K562 (cell line): ENCODE measurements at regions not wholly inside any gene's neighbourhood (a gene's known extent, or its start where the extent isn't known, plus 50 kb on each side); places are given as distances from the start of the nearest gene placed in this dataset.

ENCODE experiments used
- ATAC-seq: fragments of 200-7000 bp; cut with Tn5 transposase; 3 replicates; pipeline ENCODE4 v1.9.1; 2020; ENCODE audit warnings: moderate library complexity
- BruUV-seq: library from RNA; stranded (reverse); fragments of 400-500 nt; replicated peaks from 2 replicates; lab custom pipeline; 2021; lab: Mats Ljungman, UMichigan
- CTCF ChIA-PET: fragments of 300-600 bp; formaldehyde crosslinking; extraction: SDS; loops from one replicate; lab custom pipeline; 2021; ENCODE audit warnings: low intra/inter-chr PET ratio; lab: Yijun Ruan, JAX
- POLR2A ChIA-PET: fragments of 300-600, 350-650 bp; sonication (Branson Sonifier 250); formaldehyde crosslinking; extraction: SDS; loops from one replicate; lab custom pipeline; 2021; ENCODE audit warnings: antibody characterized with exemption, inconsistent platforms; lab: Yijun Ruan, JAX
- DNase-seq, 4 experiments: peaks; one replicate each; pipeline versions ENCODE4 v3.0.0 to v3.0.0-alpha.2; 2011 to 2018; ENCODE audit warnings: low spot score in 3 of 4, mixed read lengths in 3 of 4; ENCODE audit errors: extremely low read depth in 1 of 4
- FAIRE-seq: peaks from 2 replicates; lab custom pipeline; 2011; peaks lifted over from hg19 to GRCh38; lab: Jason Lieb, UNC
- H2AFZ ChIP-seq: 2 replicates; pipeline ENCODE4 v1.6.0; 2011; ENCODE audit warnings: low read depth, low read length, control low read depth, inconsistent platforms
- H3K27ac ChIP-seq: fragments of 200-600 bp; 3 replicates; pipeline ENCODE4 v1.8.0; 2011; ENCODE audit warnings: low read depth, mild to moderate bottlenecking, control low read depth, inconsistent platforms, low read length, moderate library complexity, mixed read lengths; ENCODE audit errors: extremely low read depth
- H3K27me3 ChIP-seq, 2 experiments: fragments of 300-600 bp in 1 of 2; 2 replicates in 1 of 2; 3 replicates in 1 of 2; pipeline versions ENCODE4 v1.6.0 to v1.8.0; 2011; ENCODE audit warnings: inconsistent platforms in 2 of 2, low read length in 2 of 2, mild to moderate bottlenecking in 1 of 2, mixed read lengths in 1 of 2, moderate library complexity in 1 of 2; ENCODE audit not compliant: control insufficient read depth in 2 of 2, insufficient read depth in 2 of 2
- H3K36me3 ChIP-seq: fragments of 300-600 bp; 3 replicates; pipeline ENCODE4 v1.8.0; 2011; ENCODE audit warnings: mild to moderate bottlenecking, low read length, inconsistent platforms; ENCODE audit not compliant: control insufficient read depth, insufficient read depth
- H3K4me1 ChIP-seq, 2 experiments: fragments of 200-600 bp in 1 of 2; replicated peaks in 1 of 2; 2 replicates in 1 of 2; 3 replicates in 1 of 2; pipeline versions ENCODE4 v1.5.1 to v1.8.0; 2011; ENCODE audit warnings: inconsistent platforms in 2 of 2, low read length in 2 of 2, mild to moderate bottlenecking in 1 of 2, mixed read lengths in 1 of 2, moderate library complexity in 1 of 2; ENCODE audit not compliant: control insufficient read depth in 2 of 2, insufficient read depth in 2 of 2
- H3K4me2 ChIP-seq: 2 replicates; pipeline ENCODE4 v1.6.1; 2011; ENCODE audit warnings: low read length, control low read depth, inconsistent platforms, mixed read lengths; ENCODE audit not compliant: insufficient read depth
- H3K4me3 ChIP-seq: fragments of 200-600 bp; sonication (generic), shearing (Covaris generic); 2 replicates; pipeline ENCODE4 v1.5.1; 2016; ENCODE audit warnings: control low read depth, inconsistent platforms
- H3K79me2 ChIP-seq: fragments of 200-600 bp; 3 replicates; pipeline ENCODE4 v1.8.0; 2011; ENCODE audit warnings: low read length, inconsistent platforms; ENCODE audit not compliant: control insufficient read depth, insufficient read depth
- H3K9ac ChIP-seq, 2 experiments: 2 replicates each; pipeline versions ENCODE4 v1.6.0 to v1.6.1; 2011; ENCODE audit warnings: low read depth in 2 of 2, low read length in 2 of 2, control low read depth in 1 of 2, inconsistent platforms in 1 of 2, mild to moderate bottlenecking in 1 of 2, mixed read lengths in 1 of 2; ENCODE audit not compliant: insufficient read depth in 1 of 2
- H3K9me1 ChIP-seq: one replicate; pipeline ENCODE4 v1.6.0; 2011; ENCODE audit warnings: inconsistent platforms, mild to moderate bottlenecking, low read length, moderate library complexity; ENCODE audit not compliant: control insufficient read depth, insufficient read depth
- H3K9me3 ChIP-seq: replicated peaks from 2 replicates; pipeline ENCODE4 v1.5.1; 2011; ENCODE audit warnings: low read depth, low read length, inconsistent platforms; ENCODE audit not compliant: control insufficient read depth, insufficient read depth
- H4K20me1 ChIP-seq: replicated peaks from 2 replicates; pipeline ENCODE4 v1.6.1; 2011; ENCODE audit warnings: low read length, inconsistent platforms, mixed read lengths; ENCODE audit not compliant: control insufficient read depth, insufficient read depth
- MCM5 ChIP-seq: fragments of 450-650 bp; IDR thresholded peaks from 2 replicates; pipeline ENCODE4 v1.6.1; 2016; ENCODE audit warnings: low read depth
- RAD21 ChIP-seq, 2 experiments: fragments of 250-450 bp in 1 of 2; fragments of 450-650 bp in 1 of 2; sonication (Bioruptor Pico) in 1 of 2; formaldehyde crosslinking in 1 of 2; IDR thresholded peaks in 1 of 2; conservative IDR thresholded peaks in 1 of 2; 2 replicates each; pipeline versions ENCODE4 v1.4.0 to v1.8.0; 2020 to 2022; ENCODE audit warnings: mild to moderate bottlenecking in 2 of 2, moderate library complexity in 1 of 2
- SMAD3 ChIP-seq: fragments of 450-650 bp; formaldehyde crosslinking; conservative IDR thresholded peaks from 2 replicates; pipeline ENCODE4 v1.4.0; 2020; ENCODE audit warnings: mild to moderate bottlenecking
- ZBTB8A ChIP-seq: fragments of 450-650 bp; IDR thresholded peaks from 2 replicates; pipeline ENCODE4 v1.6.1; 2018; ENCODE audit warnings: mild to moderate bottlenecking, moderate library complexity; ENCODE audit not compliant: partially characterized antibody
- ZEB2 ChIP-seq: fragments of 450-650 bp; IDR thresholded peaks from 2 replicates; pipeline ENCODE4 v1.6.1; 2016
- ZFPM2 ChIP-seq: fragments of 250-450 bp; sonication (Bioruptor Pico); IDR thresholded peaks from 2 replicates; pipeline ENCODE4 v1.5.1; 2022; ENCODE audit warnings: mild to moderate bottlenecking
- WGBS: fragments of 100-300 bp; shearing (Covaris generic); methylation state at CpG from one replicate; pipeline ENCODE4 v1.1.6; 2016; ENCODE audit warnings: low coverage, mixed read lengths; ENCODE audit not compliant: insufficient coverage; ENCODE audit errors: missing lambda C conversion rate; 5-methylcytosine and 5-hydroxymethylcytosine counted together
- in situ Hi-C: fragments of 300-500 bp; cut with MboI; formaldehyde crosslinking; loops from 4 replicates; pipeline ENCODE4 v1.15.0; 2018; ENCODE audit warnings: inconsistent platforms, mixed read lengths
- intact Hi-C: fragments of 100-400 bp; cut with micrococcal nuclease; formaldehyde crosslinking; loops from 2 replicates; pipeline ENCODE4 v1.14.2; 2022

- no peak overlapping the region for H3K9ac ChIP-seq
- no peak overlapping the region for H2AFZ ChIP-seq
- ChIA-PET POLR2A (interaction anchor here (0.6 to 1.4 kb wide), 4 partner anchors 8 to 226 kb away, joined by 3 to 4 read pairs (median 4); no protein-coding TSS in a partner anchor), CTCF (no interaction called here)
- DNase-seq (no peak), ATAC-seq (no peak), FAIRE-seq (no peak)
- H3K36me3 ChIP-seq: no peaks in the 10 kb centered on the region; the same call in 2 of the 3 replicates
- 88% methylated on average over 2 of the region's 2 CpGs for WGBS
- no peak overlapping the region for H3K4me2 ChIP-seq
- intact Hi-C loops (loop anchor here (5.0 to 10.0 kb wide), 2 partner anchors 258 to 499 kb away; no protein-coding TSS in a partner anchor), in situ Hi-C loops (no loop called here)
- H3K4me1 ChIP-seq: peaks cover 15 to 43% of the 10 kb centered on the region in 2 experiments
- H3K4me3 ChIP-seq: no peak overlapping the region
- no peak for TF ChIP-seq ZBTB8A
- no peak for TF ChIP-seq ZFPM2 (CRISPR knock-in tag)
- no peak for TF ChIP-seq MCM5
- H3K9me3 ChIP-seq: no peaks in the 10 kb centered on the region
- no peaks in the 10 kb centered on the region for H3K9me1 ChIP-seq
- H3K27ac ChIP-seq: no peak overlapping the region
- no TSS peak for BruUV-seq
- no peaks in the 10 kb centered on the region for H4K20me1 ChIP-seq
- H3K27me3 ChIP-seq: no peaks in the 10 kb centered on the region
- H3K79me2 ChIP-seq: no peaks in the 10 kb centered on the region; the same call in 2 of the 3 replicates
Measured at GRCh38 chr2:12432985-12433625, 283.6 kb upstream of the TRIB2 start.

DNA sequence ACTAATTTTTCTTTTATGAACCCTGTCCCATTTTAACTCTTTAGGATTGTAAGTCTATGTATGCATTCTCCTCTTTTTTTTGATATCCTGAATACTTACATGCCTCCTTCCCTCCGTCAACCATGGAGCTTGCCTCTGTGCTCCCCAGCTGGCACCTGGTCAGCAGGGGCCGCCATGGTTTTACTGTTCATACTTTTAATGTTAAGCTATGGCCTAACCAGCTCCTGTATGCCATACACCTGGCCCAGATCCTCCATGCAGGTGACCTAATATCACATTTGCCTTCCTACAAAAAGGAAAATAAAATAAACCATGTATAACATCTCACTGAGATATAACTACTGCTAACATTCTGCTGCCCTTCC lies 283.1 kb upstream of the TRIB2 start:
- Histone ChIP-seq H4K20me1 (no peaks in the 10 kb centered on the region), H3K9ac (no peak overlapping the region), H2AFZ (no peak overlapping the region), H3K27me3 (no peaks in the 10 kb centered on the region), H3K79me2 (no peaks in the 10 kb centered on the region; the same call in 2 of the 3 replicates), H3K9me3 (no peaks in the 10 kb centered on the region), H3K9me1 (no peaks in the 10 kb centered on the region), H3K4me3 (no peak overlapping the region), H3K36me3 (no peaks in the 10 kb centered on the region; the same call in 2 of the 3 replicates), H3K27ac (no peak overlapping the region), H3K4me1 (peaks cover 15 to 43% of the 10 kb centered on the region in 2 experiments), H3K4me2 (no peak overlapping the region)
- FAIRE-seq: no peak
- 0 out of 3 replicates have a peak, but pooled peaks have one; percentile 30 for ATAC-seq
- ChIA-PET CTCF (no interaction called here), POLR2A (interaction anchor here (0.6 to 1.4 kb wide), 5 partner anchors 9 to 226 kb away, joined by 3 to 4 read pairs (median 4); no protein-coding TSS in a partner anchor)
- DNase-seq: peak in 1 of 4 experiments; percentile 29
- in situ Hi-C loops (no loop called here), intact Hi-C loops (loop anchor here (5.0 to 10.0 kb wide), 2 partner anchors 259 to 499 kb away; no protein-coding TSS in a partner anchor)
- no TSS peak for BruUV-seq
- 63% methylated on average over 2 of the region's 2 CpGs for WGBS
- peak in 1 of 2 experiments; percentile 42; a peak in 2 of 4 replicates for TF ChIP-seq RAD21 (CRISPR knock-in tag; conservative IDR thresholded peaks at IDR 0.05 in 1 of 2, IDR thresholded peaks at IDR 0.05 in 1 of 2)
- 0 out of 2 replicates have a peak, but pooled peaks have one; percentile 20 for TF ChIP-seq ZEB2
- no peak for TF ChIP-seq SMAD3 (CRISPR knock-in tag)
